ENCODE measurements at regions not wholly inside any gene's neighbourhood (a gene's known extent, or its start where the extent isn't known, plus 50 kb on each side); places are given as distances from the start of the nearest gene placed in this dataset.

- TF ChIP-seq EZH2 (optimal IDR thresholded peaks at IDR 0.05; ENCODE audit: low read depth, low read length), result no peak
- TF ChIP-seq CTCF (IDR thresholded peaks at IDR 0.05; ENCODE audit: low read length), result no peak
- no peak for TF ChIP-seq EZH2phosphoT487 (IDR thresholded peaks at IDR 0.05; ENCODE audit: low read length)
Measured at GRCh38 chr15:69724333-69724732, 271.7 kb downstream of the RPLP1 start.

All from MM.1S (cell line).